Spleen (tissue), 11 donors: ENCODE measurements at regions not wholly inside any gene's neighbourhood (a gene's known extent, or its start where the extent isn't known, plus 50 kb on each side); places are given as distances from the start of the nearest gene placed in this dataset.
"Not testable (repeated sequence)": the region's sequence is repeated elsewhere in the genome, so short reads cannot be mapped to it uniquely, and the experiment has no call there.

ENCODE experiments used
- DNase-seq: peaks from one replicate; pipeline ENCODE4 v3.0.0-alpha.2; 2020
- H3K27ac ChIP-seq, 8 donors: fragments of 200-600 bp; sonication (generic) in 7 of 8; 1 replicate in 4 of 8; 2 replicates in 4 of 8; pipeline versions ENCODE4 v1.5.0 to v1.8.0; 2016 to 2021; ENCODE audit warnings: inconsistent platforms in 4 of 8, mild to moderate bottlenecking in 4 of 8, moderate library complexity in 1 of 8
- H3K27me3 ChIP-seq, 7 donors: fragments of 200-600 bp; sonication (generic) in 6 of 7; replicated peaks in 1 of 7; 1 replicate in 4 of 7; 2 replicates in 3 of 7; pipeline versions ENCODE4 v1.5.0 to v1.8.0; 2016 to 2021; ENCODE audit warnings: inconsistent platforms in 3 of 7, mild to moderate bottlenecking in 1 of 7
- H3K36me3 ChIP-seq, 6 donors: fragments of 200-600 bp; sonication (generic) in 5 of 6; 1 replicate in 4 of 6; 2 replicates in 2 of 6; pipeline versions ENCODE4 v1.5.0 to v1.8.0; 2016 to 2021; ENCODE audit warnings: inconsistent platforms in 2 of 6
- H3K4me1 ChIP-seq, 6 donors: fragments of 200-600 bp; sonication (generic) in 5 of 6; 1 replicate in 3 of 6; 2 replicates in 3 of 6; pipeline versions ENCODE4 v1.5.0 to v1.8.0; 2016 to 2021; ENCODE audit warnings: inconsistent platforms in 3 of 6
- H3K4me3 ChIP-seq, 8 donors: fragments of 200-600 bp; sonication (generic) in 7 of 8; 1 replicate in 4 of 8; 2 replicates in 4 of 8; pipeline versions ENCODE4 v1.5.0 to v1.8.0; 2016 to 2021; ENCODE audit warnings: inconsistent platforms in 4 of 8, mild to moderate bottlenecking in 4 of 8, moderate library complexity in 2 of 8
- H3K9me3 ChIP-seq, 8 donors: fragments of 200-600 bp; sonication (generic) in 7 of 8; 1 replicate in 4 of 8; 2 replicates in 4 of 8; pipeline versions ENCODE4 v1.5.0 to v1.8.0; 2016 to 2021; ENCODE audit warnings: inconsistent platforms in 4 of 8
- CTCF ChIP-seq, 11 experiments: fragments of 200-600 bp in 7 of 11; fragments of 450-650 bp in 4 of 11; sonication (generic) in 4 of 11; IDR thresholded peaks in 8 of 11; conservative IDR thresholded peaks in 3 of 11; 1 replicate in 7 of 11; 2 replicates in 4 of 11; pipeline versions ENCODE4 v1.4.0 to v1.8.0; 2016 to 2021; ENCODE audit warnings: antibody characterized with exemption in 11 of 11, inconsistent platforms in 4 of 11, mild to moderate bottlenecking in 1 of 11
- POLR2A ChIP-seq, 3 donors: fragments of 450-650 bp; IDR thresholded peaks; one replicate each; pipeline ENCODE4 v1.5.1; 2017; ENCODE audit warnings: antibody characterized with exemption in 3 of 3, mild to moderate bottlenecking in 1 of 3
- POLR2AphosphoS5 ChIP-seq, 3 donors: sonication (generic); formaldehyde crosslinking; IDR thresholded peaks; one replicate each; pipeline ENCODE4 v1.5.1; 2017; ENCODE audit warnings: antibody characterized with exemption in 3 of 3
- WGBS, 5 donors: extraction: QIAGEN DNeasy Blood & Tissue Kit in 3 of 5; methylation state at CpG; one replicate each; pipeline versions ENCODE4 v1.1.5 to v1.1.7; 2013 to 2018; 5-methylcytosine and 5-hydroxymethylcytosine counted together
- intact Hi-C: fragments of 100-400 bp; cut with DNase I; formaldehyde crosslinking; loops from one replicate; pipeline ENCODE4 v1.15.0; 2023; ENCODE audit warnings: low total_unique reads
- donor health status: healthy with polysubstance abuse.
- donor health status: DM: no; HTN: no; CAD: no; lungs with moderate emphysema.
- donor health status: DM: no; HTN: no; CAD: no.
- donor health status: Bipolar disorder and iron deficiency.
- donor health status: healthy.
- donor health status: DM: no; HTN: no; CAD: no.
- donor health status: DM: yes; HTN: yes; CAD: no.

GRCh38 chrX:65451663-65452062 lies 82.9 kb downstream of the LAS1L start:
- Histone ChIP-seq H3K4me3 (no peak overlapping the region), H3K36me3 (no peaks in the 10 kb centered on the region), H3K9me3 (peaks cover 0 to 10% (median 0%) of the 10 kb centered on the region in 8 donors), H3K27me3 (no peaks in the 10 kb centered on the region), H3K4me1 (no peaks in the 10 kb centered on the region), H3K27ac (no peak overlapping the region)
- no peak for DNase-seq
- intact Hi-C loops: no loop called here
- 36 to 54% (median 52%) methylated on average over 2 of the region's 2 CpGs for WGBS, 5 donors
- no peak for TF ChIP-seq POLR2A (IDR thresholded peaks at IDR 0.05)
- peak in 6 of 11 experiments; percentile 36 to 52 (median 48) for TF ChIP-seq CTCF (IDR thresholded peaks at IDR 0.05 in 8 of 11, conservative IDR thresholded peaks at IDR 0.05 in 3 of 11)
- TF ChIP-seq POLR2AphosphoS5 (IDR thresholded peaks at IDR 0.05): no peak

GRCh38 chrX:65420154-65420553 lies 114.4 kb downstream of the LAS1L start:
- Histone ChIP-seq H3K4me1 (no peaks in the 10 kb centered on the region), H3K4me3 (no peak overlapping the region), H3K9me3 (peaks cover 0 to 36% (median 10%) of the 10 kb centered on the region in 8 donors), H3K27ac (no peak overlapping the region), H3K36me3 (no peaks in the 10 kb centered on the region), H3K27me3 (no peaks in the 10 kb centered on the region)
- intact Hi-C loops: no loop called here
- no peak for DNase-seq
- 86 to 100% (median 94%) methylated on average over 2 of the region's 2 CpGs for WGBS, 5 donors
- TF ChIP-seq POLR2AphosphoS5 (IDR thresholded peaks at IDR 0.05) (no peak), CTCF (IDR thresholded peaks at IDR 0.05 in 8 of 11, conservative IDR thresholded peaks at IDR 0.05 in 3 of 11) (no peak), POLR2A (IDR thresholded peaks at IDR 0.05) (no peak)

GRCh38 chrX:65407662-65408061 lies 126.9 kb downstream of the LAS1L start:
- WGBS, 5 donors: 2 to 49% (median 10%) methylated on average over 6 to 48 of the region's 48 CpGs
- intact Hi-C loops, H3K4me1 ChIP-seq, H3K27ac ChIP-seq, H3K36me3 ChIP-seq, DNase-seq: not testable (repeated sequence)
- peak overlapping the region in 5 of 8 donors; percentile 11 to 57 (median 25) for H3K4me3 ChIP-seq
- H3K9me3 ChIP-seq: peaks cover 0 to 34% (median 0%) of the 10 kb centered on the region in 8 donors
- peaks cover 0 to 40% (median 13%) of the 10 kb centered on the region in 7 donors for H3K27me3 ChIP-seq

- H3K9me3 ChIP-seq: peaks cover 0 to 35% (median 0%) of the 10 kb centered on the region in 8 donors
- TF ChIP-seq CTCF (IDR thresholded peaks at IDR 0.05 in 8 of 11, conservative IDR thresholded peaks at IDR 0.05 in 3 of 11) (no peak), POLR2A (IDR thresholded peaks at IDR 0.05) (no peak), POLR2AphosphoS5 (IDR thresholded peaks at IDR 0.05) (no peak)
- H3K27ac ChIP-seq: no peak overlapping the region
- intact Hi-C loops: no loop called here
- H3K4me1 ChIP-seq: peaks cover 0 to 5% (median 0%) of the 10 kb centered on the region in 6 donors
- peaks cover 0 to 42% (median 16%) of the 10 kb centered on the region in 7 donors for H3K27me3 ChIP-seq
- H3K36me3 ChIP-seq: no peaks in the 10 kb centered on the region
- 1 to 38% (median 7%) methylated on average over 9 to 63 of the region's 63 CpGs for WGBS, 5 donors
- H3K4me3 ChIP-seq: peak overlapping the region in 6 of 8 donors; percentile 11 to 57 (median 26)
- DNase-seq: no peak
Measured at GRCh38 chrX:65407157-65407626, 127.4 kb downstream of the LAS1L start.
